ENCODE measurements at regions not wholly inside any gene's neighbourhood (a gene's known extent, or its start where the extent isn't known, plus 50 kb on each side); places are given as distances from the start of the nearest gene placed in this dataset.

- in situ Hi-C loops (cut with MboI; ENCODE audit: low sequenced_read_pairs in 4 of 4) (no loop called here), intact Hi-C loops (cut with DNase I; ENCODE audit: low total_unique reads) (no loop called here)
- no peak overlapping the region for H3K27ac ChIP-seq
- no peaks in the 10 kb centered on the region for H3K9me3 ChIP-seq
- ATAC-seq (no peak), DNase-seq (no peak)
- H3K36me3 ChIP-seq: no peaks in the 10 kb centered on the region
- H3K27me3 ChIP-seq: no peaks in the 10 kb centered on the region
- H3K4me3 ChIP-seq: no peak overlapping the region
- TF ChIP-seq CTCF (IDR thresholded peaks at IDR 0.05 in 4 of 5, conservative IDR thresholded peaks at IDR 0.05 in 1 of 5): no peak
- TF ChIP-seq POLR2A (IDR thresholded peaks at IDR 0.05): no peak
- H3K4me1 ChIP-seq: no peaks in the 10 kb centered on the region
Observed at GRCh38 chr6:137363805-137364138, 130.4 kb downstream of the OLIG3 start.

GRCh38 chr6:137362878-137363804, 131.1 kb downstream of the OLIG3 start:
- in situ Hi-C loops (cut with MboI; ENCODE audit: low sequenced_read_pairs in 4 of 4): no loop called here
- H3K9me3 ChIP-seq: no peaks in the 10 kb centered on the region
- intact Hi-C loops (cut with DNase I; ENCODE audit: low total_unique reads): no loop called here
- ATAC-seq (no peak), DNase-seq (no peak)
- TF ChIP-seq CTCF (IDR thresholded peaks at IDR 0.05 in 4 of 5, conservative IDR thresholded peaks at IDR 0.05 in 1 of 5) (no peak), POLR2A (IDR thresholded peaks at IDR 0.05) (no peak)
- no peaks in the 10 kb centered on the region for H3K4me1 ChIP-seq
- no peaks in the 10 kb centered on the region for H3K27me3 ChIP-seq
- H3K36me3 ChIP-seq: no peaks in the 10 kb centered on the region
- H3K4me3 ChIP-seq: no peak overlapping the region
- H3K27ac ChIP-seq: no peak overlapping the region

- TF ChIP-seq POLR2A (IDR thresholded peaks at IDR 0.05): no peak
- TF ChIP-seq CTCF (IDR thresholded peaks at IDR 0.05 in 4 of 5, conservative IDR thresholded peaks at IDR 0.05 in 1 of 5): no peak
- intact Hi-C loops (cut with DNase I; ENCODE audit: low total_unique reads) (no loop called here), in situ Hi-C loops (cut with MboI; ENCODE audit: low sequenced_read_pairs in 4 of 4) (no loop called here)
- H3K27me3 ChIP-seq: no peaks in the 10 kb centered on the region
- DNase-seq (no peak), ATAC-seq (no peak)
- H3K4me1 ChIP-seq: no peaks in the 10 kb centered on the region
- no peak overlapping the region for H3K4me3 ChIP-seq
- H3K36me3 ChIP-seq: no peaks in the 10 kb centered on the region
- H3K27ac ChIP-seq: no peak overlapping the region
- no peaks in the 10 kb centered on the region for H3K9me3 ChIP-seq
Observed at GRCh38 chr6:137361701-137362100, 132.5 kb downstream of the OLIG3 start.

DNA sequence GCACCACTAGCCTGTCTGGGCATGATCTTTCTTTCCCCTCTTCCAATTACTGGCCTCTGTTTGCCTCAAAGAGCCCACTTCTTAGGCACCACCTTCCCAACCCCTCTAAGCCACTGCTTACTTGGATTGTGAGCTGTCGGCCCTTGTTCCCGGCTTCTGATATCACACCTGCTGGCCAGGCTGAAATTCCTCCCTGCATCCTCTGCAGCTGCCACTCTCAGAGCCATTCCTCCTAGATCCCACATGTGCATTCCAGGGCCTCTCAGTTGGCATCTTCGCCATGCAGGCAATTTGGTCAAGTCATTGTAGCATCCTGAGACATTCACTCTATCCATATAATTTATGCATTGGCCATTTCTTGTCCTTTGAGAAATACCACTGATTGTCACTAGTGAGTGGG, 135.9 kb downstream of the OLIG3 start:
- Histone ChIP-seq H3K27ac (no peak overlapping the region), H3K9me3 (no peaks in the 10 kb centered on the region), H3K36me3 (no peaks in the 10 kb centered on the region), H3K4me3 (no peak overlapping the region), H3K4me1 (no peaks in the 10 kb centered on the region), H3K27me3 (no peaks in the 10 kb centered on the region)
- TF ChIP-seq POLR2A (IDR thresholded peaks at IDR 0.05) (no peak), CTCF (IDR thresholded peaks at IDR 0.05 in 4 of 5, conservative IDR thresholded peaks at IDR 0.05 in 1 of 5) (no peak)
- intact Hi-C loops (cut with DNase I; ENCODE audit: low total_unique reads): no loop called here
- DNase-seq: no peak
- in situ Hi-C loops (cut with MboI; ENCODE audit: low sequenced_read_pairs in 4 of 4): no loop called here
- ATAC-seq: no peak

DNA sequence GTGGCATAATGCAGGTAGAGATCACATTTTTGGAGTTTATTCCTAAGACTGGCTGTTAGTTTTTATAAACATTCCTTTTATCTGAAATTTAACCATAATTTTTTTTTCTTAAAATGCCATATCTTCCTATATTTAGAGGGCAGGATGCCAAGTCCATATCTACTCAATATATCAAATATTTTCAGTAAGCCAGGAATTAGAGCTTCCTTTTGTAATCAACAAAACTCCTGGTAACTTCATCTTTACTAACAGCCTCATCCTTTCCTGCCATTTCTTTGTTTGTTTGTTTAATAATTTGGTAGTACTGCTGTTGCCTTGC, 136.3 kb downstream of the OLIG3 start:
- Histone ChIP-seq H3K27ac (no peak overlapping the region), H3K9me3 (no peaks in the 10 kb centered on the region), H3K4me3 (no peak overlapping the region), H3K27me3 (no peaks in the 10 kb centered on the region), H3K4me1 (no peaks in the 10 kb centered on the region), H3K36me3 (no peaks in the 10 kb centered on the region)
- intact Hi-C loops (cut with DNase I; ENCODE audit: low total_unique reads): no loop called here
- TF ChIP-seq CTCF (IDR thresholded peaks at IDR 0.05 in 4 of 5, conservative IDR thresholded peaks at IDR 0.05 in 1 of 5) (no peak), POLR2A (IDR thresholded peaks at IDR 0.05) (no peak)
- in situ Hi-C loops (cut with MboI; ENCODE audit: low sequenced_read_pairs in 4 of 4): no loop called here
- ATAC-seq: no peak
- DNase-seq: no peak

Data from gastrocnemius medialis (tissue), 4 donors.